ENCODE measurements at regions not wholly inside any gene's neighbourhood (a gene's known extent, or its start where the extent isn't known, plus 50 kb on each side); places are given as distances from the start of the nearest gene placed in this dataset.

DNA sequence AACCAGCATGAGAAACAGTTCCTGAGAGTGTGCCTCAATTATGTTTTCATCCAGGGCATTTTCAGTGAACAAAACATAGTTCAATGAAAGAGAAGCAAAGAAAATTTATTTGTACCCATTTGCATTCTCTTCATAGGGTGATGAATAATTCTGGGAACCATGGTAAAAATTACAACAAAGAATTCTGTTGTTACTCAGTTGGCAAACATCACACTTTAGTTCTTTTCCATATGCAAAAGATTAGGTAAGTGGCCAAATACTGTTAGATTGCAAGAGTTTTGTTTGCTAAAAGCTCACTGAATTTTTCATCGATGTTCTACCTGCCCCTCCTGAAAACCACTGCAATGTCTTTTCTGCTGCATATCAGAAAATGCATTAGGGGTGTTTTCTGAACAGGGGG lies 132.4 kb upstream of the RGS6 start:
- Histone ChIP-seq H3K9me2 (replicated peaks; ENCODE audit: low read depth, low read length) (no peaks in the 10 kb centered on the region), H3F3A (ENCODE audit: low read depth) (no peaks in the 10 kb centered on the region), H3K9me3 (ENCODE audit: insufficient read depth, low read depth, low read length) (no peaks in the 10 kb centered on the region), H3K4me3 (ENCODE audit: low read length, poor library complexity, severe bottlenecking) (no peak overlapping the region), H3K36me3 (ENCODE audit: insufficient read depth, low read length) (no peaks in the 10 kb centered on the region), H3K4me1 (ENCODE audit: insufficient read depth, low read length, poor library complexity, severe bottlenecking) (no peaks in the 10 kb centered on the region), H4K20me1 (ENCODE audit: insufficient read depth, low read length, poor library complexity, severe bottlenecking) (no peaks in the 10 kb centered on the region), H3K79me2 (ENCODE audit: insufficient read depth, low read length) (no peaks in the 10 kb centered on the region), H2AFZ (ENCODE audit: low read length) (no peak overlapping the region), H3K27me3 (ENCODE audit: insufficient read depth, low read length, poor library complexity, severe bottlenecking) (no peaks in the 10 kb centered on the region), H3K4me2 (ENCODE audit: low read depth, low read length, poor library complexity, severe bottlenecking) (no peak overlapping the region), H3K9ac (ENCODE audit: low read depth, low read length, poor library complexity, severe bottlenecking) (no peak overlapping the region)
- TF ChIP-seq EZH2phosphoT487 (IDR thresholded peaks at IDR 0.05; ENCODE audit: borderline replicate concordance): no peak
- TF ChIP-seq, protein P1, sequence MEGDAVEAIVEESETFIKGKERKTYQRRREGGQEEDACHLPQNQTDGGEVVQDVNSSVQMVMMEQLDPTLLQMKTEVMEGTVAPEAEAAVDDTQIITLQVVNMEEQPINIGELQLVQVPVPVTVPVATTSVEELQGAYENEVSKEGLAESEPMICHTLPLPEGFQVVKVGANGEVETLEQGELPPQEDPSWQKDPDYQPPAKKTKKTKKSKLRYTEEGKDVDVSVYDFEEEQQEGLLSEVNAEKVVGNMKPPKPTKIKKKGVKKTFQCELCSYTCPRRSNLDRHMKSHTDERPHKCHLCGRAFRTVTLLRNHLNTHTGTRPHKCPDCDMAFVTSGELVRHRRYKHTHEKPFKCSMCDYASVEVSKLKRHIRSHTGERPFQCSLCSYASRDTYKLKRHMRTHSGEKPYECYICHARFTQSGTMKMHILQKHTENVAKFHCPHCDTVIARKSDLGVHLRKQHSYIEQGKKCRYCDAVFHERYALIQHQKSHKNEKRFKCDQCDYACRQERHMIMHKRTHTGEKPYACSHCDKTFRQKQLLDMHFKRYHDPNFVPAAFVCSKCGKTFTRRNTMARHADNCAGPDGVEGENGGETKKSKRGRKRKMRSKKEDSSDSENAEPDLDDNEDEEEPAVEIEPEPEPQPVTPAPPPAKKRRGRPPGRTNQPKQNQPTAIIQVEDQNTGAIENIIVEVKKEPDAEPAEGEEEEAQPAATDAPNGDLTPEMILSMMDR (conservative IDR thresholded peaks at IDR 0.05; ENCODE audit: low read length): no peak

DNA sequence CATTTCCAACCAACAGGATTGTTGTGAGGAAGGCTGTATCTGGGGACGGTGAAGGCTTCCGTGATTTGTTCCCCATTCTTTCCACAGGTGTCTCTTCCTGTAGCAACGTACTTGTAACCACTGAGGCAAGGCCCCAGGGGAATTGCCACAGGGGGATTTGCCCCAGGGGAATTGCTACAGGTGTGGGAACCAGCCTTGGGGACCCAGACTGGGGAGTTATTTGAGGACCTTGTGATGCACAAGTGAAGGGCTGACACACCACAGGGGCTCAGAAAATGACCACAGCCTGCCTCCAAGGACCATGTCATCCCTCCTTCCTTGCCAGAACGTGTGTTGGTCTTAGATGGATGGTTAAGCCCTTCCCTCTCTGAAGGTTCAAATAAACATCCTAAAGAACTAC lies 131.4 kb upstream of the RGS6 start:
- Histone ChIP-seq H3K4me2 (ENCODE audit: low read depth, low read length, poor library complexity, severe bottlenecking) (no peak overlapping the region), H3K36me3 (ENCODE audit: insufficient read depth, low read length) (no peaks in the 10 kb centered on the region), H2AFZ (ENCODE audit: low read length) (no peak overlapping the region), H3K27me3 (ENCODE audit: insufficient read depth, low read length, poor library complexity, severe bottlenecking) (no peaks in the 10 kb centered on the region), H3K9ac (ENCODE audit: low read depth, low read length, poor library complexity, severe bottlenecking) (no peak overlapping the region), H3K9me2 (replicated peaks; ENCODE audit: low read depth, low read length) (no peaks in the 10 kb centered on the region), H3K4me1 (ENCODE audit: insufficient read depth, low read length, poor library complexity, severe bottlenecking) (no peaks in the 10 kb centered on the region), H3K79me2 (ENCODE audit: insufficient read depth, low read length) (no peaks in the 10 kb centered on the region), H4K20me1 (ENCODE audit: insufficient read depth, low read length, poor library complexity, severe bottlenecking) (no peaks in the 10 kb centered on the region), H3K9me3 (ENCODE audit: insufficient read depth, low read depth, low read length) (no peaks in the 10 kb centered on the region), H3F3A (ENCODE audit: low read depth) (no peaks in the 10 kb centered on the region), H3K4me3 (ENCODE audit: low read length, poor library complexity, severe bottlenecking) (no peak overlapping the region)
- no peak for TF ChIP-seq EZH2phosphoT487 (IDR thresholded peaks at IDR 0.05; ENCODE audit: borderline replicate concordance)
- TF ChIP-seq, protein P1 (conservative IDR thresholded peaks at IDR 0.05; ENCODE audit: low read length): no peak

DNA sequence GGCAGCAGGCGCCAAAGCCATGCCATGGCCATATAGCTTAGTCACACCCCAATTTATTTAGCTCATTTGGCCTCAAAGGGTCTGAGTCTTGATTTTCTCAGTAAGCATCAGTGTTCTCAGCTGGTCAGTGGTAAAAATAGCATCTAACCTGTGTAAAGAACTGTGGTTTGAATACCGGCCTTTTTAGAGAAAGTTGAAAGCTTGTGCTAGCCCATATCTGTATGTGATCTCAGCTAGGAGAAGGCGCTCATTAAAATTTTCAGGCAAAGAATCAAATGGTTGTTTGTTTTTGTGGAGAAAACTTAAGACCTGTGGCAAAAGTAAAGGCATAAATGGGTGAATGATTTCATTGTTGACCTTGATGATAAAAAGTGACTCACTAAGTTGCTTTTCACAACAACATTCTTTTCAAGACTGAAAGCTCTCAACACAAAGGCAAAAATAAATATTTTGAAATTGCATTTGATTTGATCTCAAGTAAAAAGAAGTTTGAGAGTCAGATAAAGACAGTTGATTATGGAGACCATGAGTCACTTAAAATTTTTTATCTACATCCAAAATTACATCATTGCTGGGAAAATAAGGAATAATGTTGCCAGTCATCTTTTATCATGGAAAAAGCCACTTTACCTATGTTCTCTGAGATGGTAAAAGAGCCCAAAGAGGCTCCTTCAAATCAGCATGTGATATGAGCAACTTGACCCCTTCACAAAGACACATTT lies 128.5 kb upstream of the RGS6 start:
- Histone ChIP-seq H3K9ac (ENCODE audit: low read depth, low read length, poor library complexity, severe bottlenecking) (no peak overlapping the region), H3K4me1 (ENCODE audit: insufficient read depth, low read length, poor library complexity, severe bottlenecking) (no peaks in the 10 kb centered on the region), H3F3A (ENCODE audit: low read depth) (no peaks in the 10 kb centered on the region), H3K79me2 (ENCODE audit: insufficient read depth, low read length) (no peaks in the 10 kb centered on the region), H3K36me3 (ENCODE audit: insufficient read depth, low read length) (no peaks in the 10 kb centered on the region), H3K27me3 (ENCODE audit: insufficient read depth, low read length, poor library complexity, severe bottlenecking) (no peaks in the 10 kb centered on the region), H3K4me3 (ENCODE audit: low read length, poor library complexity, severe bottlenecking) (no peak overlapping the region), H4K20me1 (ENCODE audit: insufficient read depth, low read length, poor library complexity, severe bottlenecking) (no peaks in the 10 kb centered on the region), H2AFZ (ENCODE audit: low read length) (peak overlapping the region; percentile 35; the same call in 1 of the 2 replicates), H3K9me2 (replicated peaks; ENCODE audit: low read depth, low read length) (no peaks in the 10 kb centered on the region), H3K9me3 (ENCODE audit: insufficient read depth, low read depth, low read length) (no peaks in the 10 kb centered on the region), H3K4me2 (ENCODE audit: low read depth, low read length, poor library complexity, severe bottlenecking) (no peak overlapping the region)
- no peak for TF ChIP-seq EZH2phosphoT487 (IDR thresholded peaks at IDR 0.05; ENCODE audit: borderline replicate concordance)
- TF ChIP-seq, protein P1 (conservative IDR thresholded peaks at IDR 0.05; ENCODE audit: low read length): no peak

Measured in Loucy (cell line).